ENCODE measurements at regions not wholly inside any gene's neighbourhood (a gene's known extent, or its start where the extent isn't known, plus 50 kb on each side); places are given as distances from the start of the nearest gene placed in this dataset.

- no peak overlapping the region for H3K27ac ChIP-seq (ENCODE audit: low read depth in 1 of 2, low read length in 2 of 2)
- no peak overlapping the region for H3K4me3 ChIP-seq (ENCODE audit: low read depth in 1 of 3, low read length in 3 of 3)
- no peak overlapping the region for H3K9ac ChIP-seq (ENCODE audit: low read depth in 1 of 2, low read length in 2 of 2)
- no peaks in the 10 kb centered on the region for H3K27me3 ChIP-seq (ENCODE audit: control insufficient read depth in 4 of 4, insufficient read depth in 4 of 4, low read length in 3 of 4)
- no peaks in the 10 kb centered on the region for H3K4me1 ChIP-seq (ENCODE audit: control insufficient read depth in 4 of 4, insufficient read depth in 4 of 4, low read length in 3 of 4)
- WGBS, result 82% methylated on average over 3 of the region's 3 CpGs
- TF ChIP-seq GABPA (IDR thresholded peaks at IDR 0.05 in 1 of 2, conservative IDR thresholded peaks at IDR 0.05 in 1 of 2), result no peak
- TF ChIP-seq EGR1 (IDR thresholded peaks at IDR 0.05; ENCODE audit: low read depth in 2 of 2), result no peak
- TF ChIP-seq FOXA1 (IDR thresholded peaks at IDR 0.05), result no peak
- TF ChIP-seq NR2F2 (IDR thresholded peaks at IDR 0.05), result no peak
- no peak for TF ChIP-seq FOXA2 (IDR thresholded peaks at IDR 0.05)
- no peak for TF ChIP-seq SP1 (IDR thresholded peaks at IDR 0.05)
- TF ChIP-seq ZBTB33 (IDR thresholded peaks at IDR 0.05), result no peak
- no peaks in the 10 kb centered on the region for H3K36me3 ChIP-seq (ENCODE audit: control insufficient read depth in 4 of 4, insufficient read depth in 3 of 4, low read depth in 1 of 4, low read length in 3 of 4)
- H3K9me3 ChIP-seq (ENCODE audit: control insufficient read depth in 4 of 4, low read length in 3 of 4), result no peaks in the 10 kb centered on the region
- DNase-seq (ENCODE audit: low spot score), result no peak
Observed at GRCh38 chr17:77685881-77686486, 272.5 kb upstream of the TNRC6C start.

GRCh38 chr17:77686903-77687302 is 271.6 kb upstream of the TNRC6C start:
- TF ChIP-seq MAX (IDR thresholded peaks at IDR 0.05) (no peak), HNF4A (conservative IDR thresholded peaks at IDR 0.05) (no peak), NR2F2 (IDR thresholded peaks at IDR 0.05) (no peak), HNF4G (IDR thresholded peaks at IDR 0.05) (no peak), TAF1 (conservative IDR thresholded peaks at IDR 0.05) (no peak), REST (IDR thresholded peaks at IDR 0.05) (no peak), GABPA (IDR thresholded peaks at IDR 0.05 in 1 of 2, conservative IDR thresholded peaks at IDR 0.05 in 1 of 2) (no peak), JUND (IDR thresholded peaks at IDR 0.05) (no peak), RAD21 (IDR thresholded peaks at IDR 0.05) (no peak), CTCF (IDR thresholded peaks at IDR 0.05; ENCODE audit: low read depth, low read length, missing input control) (no peak), SP1 (IDR thresholded peaks at IDR 0.05) (no peak), ATF3 (IDR thresholded peaks at IDR 0.05) (no peak), ZBTB33 (IDR thresholded peaks at IDR 0.05) (no peak), FOXA2 (IDR thresholded peaks at IDR 0.05) (no peak), EGR1 (IDR thresholded peaks at IDR 0.05; ENCODE audit: low read depth in 2 of 2) (no peak), FOXA1 (IDR thresholded peaks at IDR 0.05) (no peak)
- no peak overlapping the region for H3K27ac ChIP-seq (ENCODE audit: low read depth in 1 of 2, low read length in 2 of 2)
- H3K4me3 ChIP-seq (ENCODE audit: low read depth in 1 of 3, low read length in 3 of 3), result no peak overlapping the region
- no peaks in the 10 kb centered on the region for H3K9me3 ChIP-seq (ENCODE audit: control insufficient read depth in 4 of 4, low read length in 3 of 4)
- H3K27me3 ChIP-seq (ENCODE audit: control insufficient read depth in 4 of 4, insufficient read depth in 4 of 4, low read length in 3 of 4), result no peaks in the 10 kb centered on the region
- no peak for DNase-seq (ENCODE audit: low spot score)
- no peaks in the 10 kb centered on the region for H3K4me1 ChIP-seq (ENCODE audit: control insufficient read depth in 4 of 4, insufficient read depth in 4 of 4, low read length in 3 of 4)
- H3K9ac ChIP-seq (ENCODE audit: low read depth in 1 of 2, low read length in 2 of 2), result no peak overlapping the region
- 85% methylated on average over 8 of the region's 8 CpGs for WGBS
- no peaks in the 10 kb centered on the region for H3K36me3 ChIP-seq (ENCODE audit: control insufficient read depth in 4 of 4, insufficient read depth in 3 of 4, low read depth in 1 of 4, low read length in 3 of 4)

Data from liver (tissue), 8 donors.